ENCODE measurements at regions not wholly inside any gene's neighbourhood (a gene's known extent, or its start where the extent isn't known, plus 50 kb on each side); places are given as distances from the start of the nearest gene placed in this dataset.

- Histone ChIP-seq H3K36me3 (no peaks in the 10 kb centered on the region), H3K27ac (no peak overlapping the region), H3K9me3 (peaks cover 0 to 8% (median 0%) of the 10 kb centered on the region in 11 donors), H3K27me3 (no peaks in the 10 kb centered on the region), H3K4me1 (peaks cover 0 to 13% (median 0%) of the 10 kb centered on the region in 9 donors), H3K4me3 (no peak overlapping the region)
- intact Hi-C loops (cut with DNase I) = no loop called here
- no peak for DNase-seq
- no peak for TF ChIP-seq CTCF (IDR thresholded peaks at IDR 0.05)
- no peak for ATAC-seq
- 80 to 81% methylated on average over 3 of the region's 3 CpGs for WGBS, 2 donors
Observed at GRCh38 chr10:47101807-47102206, 190.6 kb downstream of the PTPN20 start.

- no peaks in the 10 kb centered on the region for H3K27me3 ChIP-seq
- 63 to 67% methylated on average over 4 of the region's 4 CpGs for WGBS, 2 donors
- no peak overlapping the region for H3K27ac ChIP-seq
- ATAC-seq (no peak), DNase-seq (no peak)
- no peaks in the 10 kb centered on the region for H3K36me3 ChIP-seq
- H3K9me3 ChIP-seq = peaks cover 0 to 8% (median 0%) of the 10 kb centered on the region in 11 donors
- H3K4me1 ChIP-seq = peaks cover 0 to 13% (median 0%) of the 10 kb centered on the region in 9 donors
- H3K4me3 ChIP-seq = no peak overlapping the region
- intact Hi-C loops (cut with DNase I) = no loop called here
- TF ChIP-seq CTCF (IDR thresholded peaks at IDR 0.05) = no peak
Observed at GRCh38 chr10:47104151-47104605, 192.9 kb downstream of the PTPN20 start.

GRCh38 chr10:47104786-47105385, 193.7 kb downstream of the PTPN20 start:
- H3K27ac ChIP-seq = peak overlapping the region in 1 of 10 donors; percentile 31
- intact Hi-C loops (cut with DNase I) = no loop called here
- TF ChIP-seq CTCF (IDR thresholded peaks at IDR 0.05) = no peak
- H3K27me3 ChIP-seq = no peaks in the 10 kb centered on the region
- ATAC-seq (peak in 5 of 8 donors; percentile 27 to 66 (median 44)), DNase-seq (no peak)
- WGBS, 2 donors = 41 to 44% methylated on average over 4 of the region's 4 CpGs
- no peak overlapping the region for H3K4me3 ChIP-seq
- H3K36me3 ChIP-seq = no peaks in the 10 kb centered on the region
- H3K9me3 ChIP-seq = peaks cover 0 to 8% (median 0%) of the 10 kb centered on the region in 11 donors
- H3K4me1 ChIP-seq = peaks cover 0 to 13% (median 0%) of the 10 kb centered on the region in 9 donors

DNA sequence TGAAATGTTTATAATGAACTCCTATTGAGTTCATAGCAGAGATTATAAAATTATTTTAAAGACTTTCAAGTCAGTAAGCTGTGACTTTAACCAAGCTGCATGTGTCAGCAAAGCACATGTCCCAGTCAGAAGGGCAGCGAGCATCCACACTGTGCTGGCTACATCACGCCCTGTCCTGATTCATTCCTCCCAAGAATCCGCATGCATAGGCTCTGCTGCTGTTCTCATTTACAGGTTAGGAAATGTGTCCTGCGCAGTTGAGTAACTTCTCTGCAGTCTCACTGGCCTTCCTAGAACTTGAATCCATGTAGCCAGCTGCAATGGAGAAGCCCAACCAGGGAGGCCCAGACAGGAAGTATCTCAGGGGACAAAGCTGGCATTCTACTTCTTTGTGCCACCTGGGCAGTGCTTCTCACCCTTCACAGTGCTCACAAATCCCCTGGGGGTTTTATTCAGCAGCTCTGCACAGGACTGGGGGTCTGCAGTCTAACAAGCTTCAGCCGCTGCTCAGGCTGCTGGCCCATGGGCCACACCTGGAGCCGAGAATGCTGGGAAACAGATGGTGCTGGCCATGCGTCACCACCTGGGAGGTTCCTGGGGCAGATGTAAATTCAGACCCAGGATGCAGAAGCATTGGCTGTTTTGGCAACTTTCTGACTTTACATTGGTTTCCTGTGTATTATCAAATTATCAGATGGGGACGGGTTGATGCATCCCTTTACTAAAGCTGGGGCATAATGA, 192.8 kb upstream of the GDF10 start:
- no peak for ATAC-seq
- TF ChIP-seq CTCF (IDR thresholded peaks at IDR 0.05) = no peak
- WGBS, 2 donors = 90 to 94% methylated on average over 8 of the region's 8 CpGs
- Histone ChIP-seq H3K4me3 (no peak overlapping the region), H3K9me3 (peaks cover 0 to 8% (median 0%) of the 10 kb centered on the region in 11 donors), H3K27me3 (no peaks in the 10 kb centered on the region), H3K36me3 (no peaks in the 10 kb centered on the region), H3K4me1 (peaks cover 0 to 13% (median 0%) of the 10 kb centered on the region in 9 donors), H3K27ac (no peak overlapping the region)
- intact Hi-C loops (cut with DNase I) = no loop called here
- no peak for DNase-seq
